Ovary (tissue), 3 donors: ENCODE measurements at regions not wholly inside any gene's neighbourhood (a gene's known extent, or its start where the extent isn't known, plus 50 kb on each side); places are given as distances from the start of the nearest gene placed in this dataset.

Source experiments
- POLR2A ChIP-seq: fragments of 450-650 bp; IDR thresholded peaks from one replicate; pipeline ENCODE4 v1.6.1; 2017; ENCODE audit warnings: antibody characterized with exemption, mild to moderate bottlenecking, moderate library complexity
- TF ChIP-seq, protein P1 (sequence below), 3 donors: fragments of 450-650 bp in 2 of 3; fragments of 200-600 bp in 1 of 3; IDR thresholded peaks; one replicate each; pipeline versions ENCODE4 v1.5.1 to v1.8.0; 2016 to 2022; ENCODE audit warnings: antibody characterized with exemption in 3 of 3, mild to moderate bottlenecking in 1 of 3
- donor health status: DM: no; HTN: no; CAD: no.

DNA sequence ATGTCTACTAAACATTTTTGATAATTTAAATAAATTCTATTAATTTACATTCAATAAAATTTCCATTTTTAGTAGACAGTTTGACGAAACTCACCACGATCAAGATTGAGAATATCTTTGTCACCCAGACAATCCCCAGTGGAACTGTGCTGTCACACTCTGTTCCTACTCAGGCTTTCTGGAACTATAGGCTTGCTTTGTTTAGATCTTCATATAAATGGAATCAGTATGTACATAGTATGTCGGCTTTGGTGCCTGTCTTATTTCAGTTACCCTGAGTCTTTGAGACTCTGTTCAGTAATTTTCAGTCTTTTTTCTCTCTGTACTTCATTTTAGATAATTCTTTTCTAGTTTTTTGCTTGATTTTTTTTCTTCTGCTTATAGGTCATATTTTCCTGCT is 163.5 kb upstream of the EMCN start:
- TF ChIP-seq, protein P1, sequence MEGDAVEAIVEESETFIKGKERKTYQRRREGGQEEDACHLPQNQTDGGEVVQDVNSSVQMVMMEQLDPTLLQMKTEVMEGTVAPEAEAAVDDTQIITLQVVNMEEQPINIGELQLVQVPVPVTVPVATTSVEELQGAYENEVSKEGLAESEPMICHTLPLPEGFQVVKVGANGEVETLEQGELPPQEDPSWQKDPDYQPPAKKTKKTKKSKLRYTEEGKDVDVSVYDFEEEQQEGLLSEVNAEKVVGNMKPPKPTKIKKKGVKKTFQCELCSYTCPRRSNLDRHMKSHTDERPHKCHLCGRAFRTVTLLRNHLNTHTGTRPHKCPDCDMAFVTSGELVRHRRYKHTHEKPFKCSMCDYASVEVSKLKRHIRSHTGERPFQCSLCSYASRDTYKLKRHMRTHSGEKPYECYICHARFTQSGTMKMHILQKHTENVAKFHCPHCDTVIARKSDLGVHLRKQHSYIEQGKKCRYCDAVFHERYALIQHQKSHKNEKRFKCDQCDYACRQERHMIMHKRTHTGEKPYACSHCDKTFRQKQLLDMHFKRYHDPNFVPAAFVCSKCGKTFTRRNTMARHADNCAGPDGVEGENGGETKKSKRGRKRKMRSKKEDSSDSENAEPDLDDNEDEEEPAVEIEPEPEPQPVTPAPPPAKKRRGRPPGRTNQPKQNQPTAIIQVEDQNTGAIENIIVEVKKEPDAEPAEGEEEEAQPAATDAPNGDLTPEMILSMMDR (IDR thresholded peaks at IDR 0.05): no peak
- TF ChIP-seq POLR2A: no peak
